ENCODE measurements at regions not wholly inside any gene's neighbourhood (a gene's known extent, or its start where the extent isn't known, plus 50 kb on each side); places are given as distances from the start of the nearest gene placed in this dataset.
"Not testable (repeated sequence)": the region's sequence is repeated elsewhere in the genome, so short reads cannot be mapped to it uniquely, and the experiment has no call there.

GRCh38 chr2:185268651-185269050 lies 470.0 kb upstream of the FSIP2 start:
- no peaks in the 10 kb centered on the region for H3K36me3 ChIP-seq (ENCODE audit: low read depth, missing control alignments)
- H3K4me3 ChIP-seq = no peak overlapping the region
- H3K9me3 ChIP-seq = no peaks in the 10 kb centered on the region
- no peak for DNase-seq
- WGBS, 2 donors = 83 to 91% methylated on average over 3 of the region's 3 CpGs
- H3K27me3 ChIP-seq = no peaks in the 10 kb centered on the region
- no peaks in the 10 kb centered on the region for H3K4me1 ChIP-seq
- intact Hi-C loops (cut with DNase I; ENCODE audit: low total_unique reads) = no loop called here
- no peak for TF ChIP-seq CTCF (IDR thresholded peaks at IDR 0.05)
- no peak for TF ChIP-seq POLR2A (IDR thresholded peaks at IDR 0.05)
- H3K27ac ChIP-seq = no peak overlapping the region

- 82 to 84% methylated on average over 4 of the region's 4 CpGs for WGBS, 2 donors
These were observed 463.7 kb upstream of the FSIP2 start for GRCh38 chr2:185274718-185275484.

GRCh38 chr2:185275979-185276378 lies 462.6 kb upstream of the FSIP2 start:
- intact Hi-C loops (cut with DNase I; ENCODE audit: low total_unique reads) = not testable (repeated sequence)

More at GRCh38 chr2:185274718-185275484, 463.7 kb upstream of the FSIP2 start:
- Histone ChIP-seq H3K36me3 (ENCODE audit: low read depth, missing control alignments) (no peaks in the 10 kb centered on the region), H3K9me3 (no peaks in the 10 kb centered on the region), H3K27ac (no peak overlapping the region), H3K4me1 (no peaks in the 10 kb centered on the region), H3K4me3 (no peak overlapping the region), H3K27me3 (no peaks in the 10 kb centered on the region)
- intact Hi-C loops (cut with DNase I; ENCODE audit: low total_unique reads) = no loop called here
- no peak for TF ChIP-seq CTCF (IDR thresholded peaks at IDR 0.05)
- no peak for TF ChIP-seq POLR2A (IDR thresholded peaks at IDR 0.05)
- no peak for DNase-seq

GRCh38 chr2:185278761-185279160 lies 459.8 kb upstream of the FSIP2 start:
- intact Hi-C loops (cut with DNase I; ENCODE audit: low total_unique reads) = no loop called here
- TF ChIP-seq CTCF (IDR thresholded peaks at IDR 0.05) (no peak), POLR2A (IDR thresholded peaks at IDR 0.05) (no peak)
- WGBS, 2 donors = 76 to 80% methylated on average over 2 of the region's 2 CpGs
- Histone ChIP-seq H3K36me3 (ENCODE audit: low read depth, missing control alignments) (no peaks in the 10 kb centered on the region), H3K27me3 (no peaks in the 10 kb centered on the region), H3K9me3 (no peaks in the 10 kb centered on the region), H3K4me3 (no peak overlapping the region), H3K27ac (no peak overlapping the region), H3K4me1 (no peaks in the 10 kb centered on the region)
- DNase-seq = no peak

More at GRCh38 chr2:185275979-185276378, 462.6 kb upstream of the FSIP2 start:
- not testable (repeated sequence) for H3K27ac ChIP-seq; H3K4me3 ChIP-seq; H3K36me3 ChIP-seq (ENCODE audit: low read depth, missing control alignments); H3K9me3 ChIP-seq; H3K4me1 ChIP-seq; DNase-seq; H3K27me3 ChIP-seq
- WGBS, 2 donors = 81 to 85% methylated on average over 3 of the region's 3 CpGs

GRCh38 chr2:185279999-185280398 lies 458.6 kb upstream of the FSIP2 start:
- no peak overlapping the region for H3K27ac ChIP-seq
- TF ChIP-seq POLR2A (IDR thresholded peaks at IDR 0.05) (no peak), CTCF (IDR thresholded peaks at IDR 0.05) (peak in 1 of 3 experiments; percentile 40)
- H3K27me3 ChIP-seq = no peaks in the 10 kb centered on the region
- DNase-seq = no peak
- H3K4me1 ChIP-seq = no peaks in the 10 kb centered on the region
- intact Hi-C loops (cut with DNase I; ENCODE audit: low total_unique reads) = no loop called here
- H3K36me3 ChIP-seq (ENCODE audit: low read depth, missing control alignments) = no peaks in the 10 kb centered on the region
- H3K9me3 ChIP-seq = no peaks in the 10 kb centered on the region
- no peak overlapping the region for H3K4me3 ChIP-seq

Measured in testis (tissue), 2 donors.